DMS 273 treated with DMSO at 0.1 percent for 48 hours (cell line): ENCODE measurements at regions not wholly inside any gene's neighbourhood (a gene's known extent, or its start where the extent isn't known, plus 50 kb on each side); places are given as distances from the start of the nearest gene placed in this dataset.
A peak's percentile ranks its signal among the peaks of the same experiment; 100 is the strongest.

Source experiments
- DNase-seq: peaks from one replicate; lab custom pipeline; 2025; lab: John Stamatoyannopoulos, UW

DNA sequence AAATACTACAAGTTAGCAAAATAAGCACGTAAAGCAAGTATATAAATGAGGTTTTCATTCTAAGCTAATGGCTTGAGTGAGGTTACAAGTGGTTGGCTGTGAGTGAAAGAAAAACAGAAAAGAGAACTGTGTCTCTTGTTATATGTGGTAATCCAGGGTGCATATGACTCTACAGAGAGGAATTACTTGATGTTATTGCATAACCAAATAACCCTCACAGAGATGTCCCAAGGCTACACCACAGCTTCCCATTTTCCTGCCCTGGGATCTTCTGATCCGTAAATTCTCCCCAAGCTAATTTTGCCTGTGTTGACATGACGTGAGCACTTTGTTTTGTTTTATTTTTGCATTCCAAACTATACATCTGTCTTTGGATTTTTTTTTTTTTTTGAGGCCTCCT lies 470.0 kb upstream of the INTU start:
- no peak for DNase-seq

- no peak for DNase-seq
These were observed 466.8 kb upstream of the INTU start for GRCh38 chr4:127165971-127166370.

GRCh38 chr4:127174201-127174600 lies 458.6 kb upstream of the INTU start:
- DNase-seq = no peak

DNA sequence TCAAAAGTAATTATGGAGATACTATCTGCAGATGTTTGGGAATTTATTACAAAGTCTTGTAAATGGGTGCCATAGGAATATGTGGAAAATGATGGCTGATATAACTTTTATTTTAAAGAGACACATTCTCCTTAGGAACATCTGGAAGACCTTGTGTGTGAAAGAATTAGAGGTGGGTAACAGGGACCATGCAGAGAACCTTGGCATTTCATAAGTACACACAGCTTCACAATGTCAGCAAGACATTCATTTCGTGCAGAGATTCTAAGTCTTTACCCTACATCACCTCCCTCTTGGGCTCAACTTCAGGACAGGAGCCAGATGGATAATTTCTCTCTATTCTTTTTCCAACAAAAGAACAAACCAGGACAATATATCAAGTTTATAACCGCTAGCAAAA lies 458.1 kb upstream of the INTU start:
- no peak for DNase-seq

- DNase-seq = no peak
These were observed 453.3 kb upstream of the INTU start for GRCh38 chr4:127179256-127180087.

- no peak for DNase-seq
These were observed 451.8 kb upstream of the INTU start for GRCh38 chr4:127181001-127181400.

- no peak for DNase-seq
These were observed 450.1 kb upstream of the INTU start for GRCh38 chr4:127182687-127183086.

DNA sequence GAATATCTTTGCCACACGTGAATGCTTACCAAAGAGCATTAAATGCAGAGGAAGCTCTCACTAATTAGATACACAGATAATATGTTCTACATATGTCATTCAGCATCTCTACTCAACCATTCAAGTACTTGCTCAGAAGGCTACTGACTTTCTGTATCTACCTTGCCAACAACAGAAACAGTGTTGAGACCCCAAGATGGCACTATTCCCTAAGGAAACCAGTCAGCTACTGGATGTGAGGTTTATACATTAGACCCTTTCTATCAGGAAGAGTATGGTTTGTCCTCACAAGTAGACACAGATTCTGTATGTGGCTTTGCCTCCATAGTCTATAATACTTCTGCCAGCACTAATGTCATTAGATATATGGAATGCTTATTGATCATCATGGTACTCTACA lies 443.9 kb upstream of the INTU start:
- DNase-seq = peak; percentile 1

- DNase-seq = no peak
These were observed 438.5 kb upstream of the INTU start for GRCh38 chr4:127194281-127194680.

GRCh38 chr4:127196655-127197352 lies 436.0 kb upstream of the INTU start:
- DNase-seq = no peak

DNA sequence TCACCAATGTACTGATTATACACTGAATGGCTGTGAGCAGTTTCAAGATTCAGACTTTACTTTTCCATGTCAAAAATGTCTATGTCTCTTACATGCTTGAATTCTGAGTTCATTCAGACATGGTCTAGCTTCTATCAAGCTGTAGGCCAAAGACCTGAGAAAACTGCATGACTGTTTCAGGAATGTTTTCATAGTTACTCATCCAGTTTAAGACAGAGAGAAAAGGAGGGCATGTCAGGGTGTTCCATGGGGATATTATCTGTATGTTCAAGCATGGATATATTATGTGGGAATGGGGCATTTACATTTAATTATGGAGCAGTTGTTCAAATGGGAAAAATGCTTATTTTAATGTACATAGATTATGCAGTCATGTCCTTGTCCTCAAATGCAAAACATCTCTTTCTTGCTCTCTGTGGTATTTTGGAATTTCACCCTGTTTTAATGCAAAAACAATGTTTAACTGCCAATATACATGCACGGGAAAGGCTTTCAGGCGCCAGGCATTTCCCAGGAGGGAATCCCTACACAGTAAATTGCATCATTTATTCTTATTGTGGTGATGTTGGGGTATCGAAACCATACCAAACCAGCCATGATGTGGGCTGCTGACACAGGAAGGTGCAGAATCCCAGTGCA lies 429.1 kb upstream of the INTU start:
- DNase-seq = no peak

DNA sequence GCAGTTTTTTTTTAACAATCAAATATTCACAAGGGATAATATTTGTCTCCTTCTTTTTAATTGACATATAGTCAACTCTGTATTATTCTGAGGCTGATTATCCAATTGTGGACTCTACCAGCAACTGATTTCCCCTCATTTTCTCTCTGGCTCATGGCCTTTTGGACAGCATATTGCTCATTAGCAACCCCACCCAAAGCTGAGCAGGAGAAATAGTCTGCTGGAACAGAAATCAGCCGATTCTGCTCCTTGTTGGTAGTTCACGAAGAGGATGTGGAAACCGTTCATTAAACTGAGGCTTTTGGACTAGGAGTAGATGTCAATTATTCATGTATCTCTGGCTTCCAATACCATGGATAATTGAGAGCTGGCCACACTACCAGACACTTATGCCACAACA lies 428.4 kb upstream of the INTU start:
- DNase-seq = no peak

DNA sequence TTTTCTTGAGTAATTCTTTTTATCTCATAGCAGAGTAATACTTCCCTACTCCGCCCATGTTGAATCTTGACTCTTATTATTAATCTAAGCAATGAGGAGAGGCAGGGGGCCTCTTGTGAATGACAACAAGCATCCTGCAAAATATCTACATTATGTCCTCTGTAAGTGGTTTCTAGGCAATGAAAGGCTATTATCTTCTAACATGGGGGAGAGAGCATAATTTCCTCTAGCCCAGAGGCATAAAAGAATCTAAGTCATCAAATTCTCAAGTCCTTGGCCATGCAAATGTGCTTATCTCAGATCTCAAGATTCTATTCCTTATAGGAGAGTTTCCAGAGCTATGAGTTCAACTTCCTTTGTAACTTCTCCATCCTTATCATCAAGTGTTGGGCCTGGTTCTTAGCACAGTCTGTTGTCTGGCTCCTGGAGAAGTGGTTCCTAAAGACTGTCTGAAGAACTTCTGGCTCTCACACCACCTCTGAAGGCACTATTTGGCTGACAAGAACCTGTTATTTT lies 423.1 kb upstream of the INTU start:
- DNase-seq = no peak

- DNase-seq = no peak
These were observed 421.7 kb upstream of the INTU start for GRCh38 chr4:127210893-127211649.

DNA sequence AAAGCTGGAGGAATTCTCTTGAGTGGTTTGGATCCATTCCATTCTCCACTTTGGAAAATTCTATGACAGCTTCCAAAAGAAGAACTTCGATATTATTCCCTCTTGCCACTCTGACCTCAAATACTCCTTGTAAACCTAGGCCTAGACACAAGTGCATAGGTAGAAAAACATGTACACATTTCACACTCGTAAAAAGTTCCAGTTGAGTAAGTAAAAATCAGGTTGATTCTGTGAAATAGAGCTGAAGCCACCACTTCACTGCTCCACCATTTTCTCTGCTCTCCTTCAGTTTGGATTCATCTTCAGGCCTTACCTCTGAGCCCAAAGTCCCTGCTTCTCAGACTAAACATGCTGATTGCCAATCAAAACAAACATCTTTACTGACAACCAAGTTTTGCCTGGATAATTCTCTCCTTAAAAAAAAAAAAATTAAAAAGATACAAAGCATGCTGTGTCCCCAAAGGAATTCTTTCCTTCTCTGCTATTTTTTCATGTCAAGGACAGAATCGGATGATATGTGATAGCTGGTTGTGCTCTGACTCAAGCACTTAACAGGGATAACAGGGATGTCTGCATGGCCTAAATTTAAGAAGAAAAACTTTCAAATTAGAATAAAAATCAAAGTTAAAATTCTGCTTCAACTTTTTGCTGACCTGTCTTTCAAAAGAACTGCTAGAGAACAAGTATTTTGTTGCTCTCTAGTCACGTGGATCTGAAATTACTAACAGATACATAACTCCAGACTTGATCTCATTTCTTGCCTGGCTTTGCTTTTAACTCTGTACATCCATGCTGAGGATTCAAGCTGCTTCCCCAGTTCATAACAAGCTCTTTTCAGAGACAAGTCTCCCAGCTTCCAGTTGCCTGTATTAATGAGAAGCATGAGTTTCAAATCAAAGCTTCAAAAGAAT lies 420.9 kb upstream of the INTU start:
- DNase-seq = no peak

DNA sequence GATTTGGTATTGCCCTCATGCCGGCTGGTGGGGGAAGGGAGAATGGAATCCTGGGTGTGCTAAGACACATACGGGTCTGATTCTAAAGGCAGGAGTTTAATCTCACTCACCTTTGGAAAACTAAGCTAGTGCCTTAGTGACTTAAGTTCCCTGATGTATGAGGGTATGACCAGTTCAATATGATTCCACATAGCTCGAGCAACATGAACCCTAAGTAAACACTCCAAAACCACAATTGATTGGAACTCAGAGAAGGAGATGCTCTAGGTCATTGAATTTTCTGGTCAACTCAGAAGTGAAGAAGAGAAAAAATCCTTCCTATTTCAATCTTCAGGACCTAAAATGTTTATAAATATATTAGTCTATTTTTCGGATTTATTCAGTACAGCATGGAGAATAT lies 420.1 kb upstream of the INTU start:
- no peak for DNase-seq

DNA sequence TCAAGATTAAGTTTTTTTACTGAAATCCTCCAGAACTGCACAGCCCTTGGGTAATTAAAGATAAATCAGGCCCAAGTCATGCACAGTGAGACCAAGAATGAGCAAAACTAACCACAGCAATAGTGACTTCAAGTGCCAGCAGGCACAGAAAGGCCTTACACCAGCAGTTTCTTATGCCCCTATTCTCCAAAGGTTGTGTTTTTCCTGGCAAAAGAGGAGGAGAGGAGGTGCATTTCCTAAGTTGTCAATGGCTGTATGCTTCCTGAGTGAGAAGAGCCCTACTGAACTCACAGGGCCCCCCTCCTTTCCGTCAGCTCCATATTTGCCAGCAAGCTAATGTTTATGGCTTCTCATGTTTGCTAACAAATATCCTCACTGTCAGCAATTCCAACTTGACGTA lies 418.7 kb upstream of the INTU start:
- DNase-seq = no peak

GRCh38 chr4:127214931-127215330 lies 417.8 kb upstream of the INTU start:
- DNase-seq = no peak

- DNase-seq = no peak
These were observed 415.0 kb upstream of the INTU start for GRCh38 chr4:127217586-127218229.

DNA sequence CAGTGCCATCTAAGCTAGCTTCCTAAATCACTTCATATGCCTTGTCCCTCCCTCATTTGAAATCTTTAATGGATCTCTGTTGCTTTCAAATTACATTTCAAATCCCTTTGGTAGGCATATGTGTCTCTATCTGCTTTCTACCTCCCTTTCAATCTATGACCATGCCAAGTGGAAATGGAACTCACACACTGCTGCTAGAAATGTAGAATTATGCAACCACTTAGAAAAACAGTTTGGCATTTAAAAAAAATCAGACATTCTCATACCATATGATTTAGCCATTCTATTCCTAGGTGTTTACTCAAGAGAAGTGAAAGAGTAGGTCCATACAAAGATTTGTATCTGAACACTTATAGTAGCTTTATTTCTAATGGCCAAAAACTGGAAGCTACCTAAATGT lies 413.5 kb upstream of the INTU start:
- no peak for DNase-seq

GRCh38 chr4:127224556-127224955 lies 408.2 kb upstream of the INTU start:
- DNase-seq = no peak
